K562 (cell line): ENCODE measurements at regions not wholly inside any gene's neighbourhood (a gene's known extent, or its start where the extent isn't known, plus 50 kb on each side); places are given as distances from the start of the nearest gene placed in this dataset.

Source experiments
- ATAC-seq: fragments of 200-7000 bp; cut with Tn5 transposase; 3 replicates; pipeline ENCODE4 v1.9.1; 2020; ENCODE audit warnings: moderate library complexity
- BruUV-seq: library from RNA; stranded (reverse); fragments of 400-500 nt; replicated peaks from 2 replicates; lab custom pipeline; 2021; lab: Mats Ljungman, UMichigan
- CTCF ChIA-PET: fragments of 300-600 bp; formaldehyde crosslinking; extraction: SDS; loops from one replicate; lab custom pipeline; 2021; ENCODE audit warnings: low intra/inter-chr PET ratio; lab: Yijun Ruan, JAX
- POLR2A ChIA-PET: fragments of 300-600, 350-650 bp; sonication (Branson Sonifier 250); formaldehyde crosslinking; extraction: SDS; loops from one replicate; lab custom pipeline; 2021; ENCODE audit warnings: antibody characterized with exemption, inconsistent platforms; lab: Yijun Ruan, JAX
- DNase-seq, 4 experiments: peaks; one replicate each; pipeline versions ENCODE4 v3.0.0 to v3.0.0-alpha.2; 2011 to 2018; ENCODE audit warnings: low spot score in 3 of 4, mixed read lengths in 3 of 4; ENCODE audit errors: extremely low read depth in 1 of 4
- FAIRE-seq: peaks from 2 replicates; lab custom pipeline; 2011; peaks lifted over from hg19 to GRCh38; lab: Jason Lieb, UNC
- H2AFZ ChIP-seq: 2 replicates; pipeline ENCODE4 v1.6.0; 2011; ENCODE audit warnings: low read depth, low read length, control low read depth, inconsistent platforms
- H3K27ac ChIP-seq: fragments of 200-600 bp; 3 replicates; pipeline ENCODE4 v1.8.0; 2011; ENCODE audit warnings: low read depth, mild to moderate bottlenecking, control low read depth, inconsistent platforms, low read length, moderate library complexity, mixed read lengths; ENCODE audit errors: extremely low read depth
- H3K27me3 ChIP-seq, 2 experiments: fragments of 300-600 bp in 1 of 2; 2 replicates in 1 of 2; 3 replicates in 1 of 2; pipeline versions ENCODE4 v1.6.0 to v1.8.0; 2011; ENCODE audit warnings: inconsistent platforms in 2 of 2, low read length in 2 of 2, mild to moderate bottlenecking in 1 of 2, mixed read lengths in 1 of 2, moderate library complexity in 1 of 2; ENCODE audit not compliant: control insufficient read depth in 2 of 2, insufficient read depth in 2 of 2
- H3K36me3 ChIP-seq: fragments of 300-600 bp; 3 replicates; pipeline ENCODE4 v1.8.0; 2011; ENCODE audit warnings: mild to moderate bottlenecking, low read length, inconsistent platforms; ENCODE audit not compliant: control insufficient read depth, insufficient read depth
- H3K4me1 ChIP-seq, 2 experiments: fragments of 200-600 bp in 1 of 2; replicated peaks in 1 of 2; 2 replicates in 1 of 2; 3 replicates in 1 of 2; pipeline versions ENCODE4 v1.5.1 to v1.8.0; 2011; ENCODE audit warnings: inconsistent platforms in 2 of 2, low read length in 2 of 2, mild to moderate bottlenecking in 1 of 2, mixed read lengths in 1 of 2, moderate library complexity in 1 of 2; ENCODE audit not compliant: control insufficient read depth in 2 of 2, insufficient read depth in 2 of 2
- H3K4me2 ChIP-seq: 2 replicates; pipeline ENCODE4 v1.6.1; 2011; ENCODE audit warnings: low read length, control low read depth, inconsistent platforms, mixed read lengths; ENCODE audit not compliant: insufficient read depth
- H3K4me3 ChIP-seq: fragments of 200-600 bp; sonication (generic), shearing (Covaris generic); 2 replicates; pipeline ENCODE4 v1.5.1; 2016; ENCODE audit warnings: control low read depth, inconsistent platforms
- H3K79me2 ChIP-seq: fragments of 200-600 bp; 3 replicates; pipeline ENCODE4 v1.8.0; 2011; ENCODE audit warnings: low read length, inconsistent platforms; ENCODE audit not compliant: control insufficient read depth, insufficient read depth
- H3K9ac ChIP-seq, 2 experiments: 2 replicates each; pipeline versions ENCODE4 v1.6.0 to v1.6.1; 2011; ENCODE audit warnings: low read depth in 2 of 2, low read length in 2 of 2, control low read depth in 1 of 2, inconsistent platforms in 1 of 2, mild to moderate bottlenecking in 1 of 2, mixed read lengths in 1 of 2; ENCODE audit not compliant: insufficient read depth in 1 of 2
- H3K9me1 ChIP-seq: one replicate; pipeline ENCODE4 v1.6.0; 2011; ENCODE audit warnings: inconsistent platforms, mild to moderate bottlenecking, low read length, moderate library complexity; ENCODE audit not compliant: control insufficient read depth, insufficient read depth
- H3K9me3 ChIP-seq: replicated peaks from 2 replicates; pipeline ENCODE4 v1.5.1; 2011; ENCODE audit warnings: low read depth, low read length, inconsistent platforms; ENCODE audit not compliant: control insufficient read depth, insufficient read depth
- H4K20me1 ChIP-seq: replicated peaks from 2 replicates; pipeline ENCODE4 v1.6.1; 2011; ENCODE audit warnings: low read length, inconsistent platforms, mixed read lengths; ENCODE audit not compliant: control insufficient read depth, insufficient read depth
- ARHGAP35 ChIP-seq: fragments of 450-650 bp; IDR thresholded peaks from 2 replicates; pipeline ENCODE4 v1.6.1; 2018; ENCODE audit not compliant: partially characterized antibody
- FOXJ2 ChIP-seq: fragments of 200-800 bp; sonication (Bioruptor generic); IDR thresholded peaks from 2 replicates; pipeline ENCODE4 v1.6.1; 2016; ENCODE audit warnings: missing genetic modification characterization, missing compliant biosample characterization
- PATZ1 ChIP-seq: fragments of 250-450 bp; sonication (Bioruptor Pico); IDR thresholded peaks from 2 replicates; pipeline ENCODE4 v1.5.0; 2020; ENCODE audit warnings: mild to moderate bottlenecking, borderline replicate concordance
- RBM39 ChIP-seq: fragments of 200-400 bp; formaldehyde crosslinking; optimal IDR thresholded peaks from 2 replicates; pipeline ENCODE3; 2018; ENCODE audit warnings: low read depth, low read length
- RCOR1 ChIP-seq, 2 experiments: IDR thresholded peaks; 2 replicates each; pipeline ENCODE4 v1.6.1; 2012; ENCODE audit warnings: low read depth in 2 of 2, low read length in 2 of 2, borderline replicate concordance in 1 of 2, improper control_type of control experiment in 1 of 2
- WGBS: fragments of 100-300 bp; shearing (Covaris generic); methylation state at CpG from one replicate; pipeline ENCODE4 v1.1.6; 2016; ENCODE audit warnings: low coverage, mixed read lengths; ENCODE audit not compliant: insufficient coverage; ENCODE audit errors: missing lambda C conversion rate; 5-methylcytosine and 5-hydroxymethylcytosine counted together
- in situ Hi-C: fragments of 300-500 bp; cut with MboI; formaldehyde crosslinking; loops from 4 replicates; pipeline ENCODE4 v1.15.0; 2018; ENCODE audit warnings: inconsistent platforms, mixed read lengths
- intact Hi-C: fragments of 100-400 bp; cut with micrococcal nuclease; formaldehyde crosslinking; loops from 2 replicates; pipeline ENCODE4 v1.14.2; 2022

GRCh38 chr20:57034001-57034400, 232.4 kb downstream of the BMP7 start:
- POLR2A ChIA-PET, result no interaction called here
- intact Hi-C loops (no loop called here), in situ Hi-C loops (no loop called here)

More at GRCh38 chr20:57034001-57034400, 232.4 kb downstream of the BMP7 start:
- Histone ChIP-seq H3K79me2 (no peaks in the 10 kb centered on the region), H4K20me1 (no peaks in the 10 kb centered on the region), H3K9ac (no peak overlapping the region), H3K9me3 (no peaks in the 10 kb centered on the region), H3K4me2 (no peak overlapping the region), H2AFZ (no peak overlapping the region), H3K4me1 (no peaks in the 10 kb centered on the region), H3K36me3 (no peaks in the 10 kb centered on the region), H3K9me1 (no peaks in the 10 kb centered on the region), H3K27me3 (peaks cover 3 to 20% of the 10 kb centered on the region in 2 experiments; a peak in 4 of 5 replicates), H3K27ac (no peak overlapping the region), H3K4me3 (no peak overlapping the region)
- BruUV-seq, result no TSS peak
- no peak for ATAC-seq
- DNase-seq, result no peak
- TF ChIP-seq PATZ1 (CRISPR knock-in tag), result no peak
- no peak for TF ChIP-seq RCOR1 (IDR thresholded peaks at IDR 0.05; ENCODE audit: borderline replicate concordance in 1 of 2, low read depth in 2 of 2, low read length in 2 of 2)
- TF ChIP-seq RBM39, result no peak
- TF ChIP-seq ARHGAP35, result no peak
- no peak for TF ChIP-seq FOXJ2 (tag)
- CTCF ChIA-PET, result no interaction called here
- FAIRE-seq, result no peak
- 0% methylated on average over 5 of the region's 5 CpGs for WGBS
